H54 (cell line): ENCODE measurements at regions not wholly inside any gene's neighbourhood (a gene's known extent, or its start where the extent isn't known, plus 50 kb on each side); places are given as distances from the start of the nearest gene placed in this dataset.

Experiments
- DNase-seq: peaks from one replicate; pipeline ENCODE4 v3.0.0; 2011; ENCODE audit warnings: low spot score, mixed read lengths; ENCODE audit not compliant: insufficient read length
- FAIRE-seq: peaks from 3 replicates; lab custom pipeline; 2011; peaks lifted over from hg19 to GRCh38; lab: Jason Lieb, UNC
- POLR2A ChIP-seq: IDR thresholded peaks from 2 replicates; pipeline ENCODE4 v1.6.1; 2011; ENCODE audit warnings: low read depth, mild to moderate bottlenecking, low read length

DNA sequence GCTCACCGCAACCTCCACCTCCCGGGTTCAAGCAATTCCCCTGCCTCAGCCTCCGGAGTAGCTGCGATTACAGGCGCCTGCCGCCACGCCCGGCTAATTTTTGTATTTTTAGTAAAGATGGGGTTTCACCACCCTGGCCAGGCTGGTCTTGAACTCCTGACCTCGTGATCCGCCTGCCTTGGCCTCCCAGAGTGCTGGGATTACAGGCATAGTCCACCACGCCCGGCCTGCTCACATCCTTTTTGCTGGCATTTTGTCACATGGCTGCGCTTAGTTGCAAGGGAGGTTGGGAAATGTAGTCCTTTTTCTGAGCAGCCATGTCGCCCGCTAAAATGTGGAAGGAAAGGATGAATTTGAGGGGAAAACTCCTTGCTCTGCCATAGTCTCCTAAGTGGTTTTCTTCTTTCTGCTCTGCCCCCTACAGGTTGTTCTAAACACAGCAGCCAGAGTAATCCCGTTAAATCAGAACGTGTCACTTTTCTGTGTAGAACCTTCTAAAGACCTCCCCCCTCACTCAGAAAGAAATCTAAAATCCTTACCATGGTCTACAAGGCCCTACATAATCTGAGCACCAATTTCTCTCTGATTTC lies 57.8 kb upstream of the HSPA9 start:
- FAIRE-seq (no peak), DNase-seq (peak; percentile 47)
- no peak for TF ChIP-seq POLR2A

DNA sequence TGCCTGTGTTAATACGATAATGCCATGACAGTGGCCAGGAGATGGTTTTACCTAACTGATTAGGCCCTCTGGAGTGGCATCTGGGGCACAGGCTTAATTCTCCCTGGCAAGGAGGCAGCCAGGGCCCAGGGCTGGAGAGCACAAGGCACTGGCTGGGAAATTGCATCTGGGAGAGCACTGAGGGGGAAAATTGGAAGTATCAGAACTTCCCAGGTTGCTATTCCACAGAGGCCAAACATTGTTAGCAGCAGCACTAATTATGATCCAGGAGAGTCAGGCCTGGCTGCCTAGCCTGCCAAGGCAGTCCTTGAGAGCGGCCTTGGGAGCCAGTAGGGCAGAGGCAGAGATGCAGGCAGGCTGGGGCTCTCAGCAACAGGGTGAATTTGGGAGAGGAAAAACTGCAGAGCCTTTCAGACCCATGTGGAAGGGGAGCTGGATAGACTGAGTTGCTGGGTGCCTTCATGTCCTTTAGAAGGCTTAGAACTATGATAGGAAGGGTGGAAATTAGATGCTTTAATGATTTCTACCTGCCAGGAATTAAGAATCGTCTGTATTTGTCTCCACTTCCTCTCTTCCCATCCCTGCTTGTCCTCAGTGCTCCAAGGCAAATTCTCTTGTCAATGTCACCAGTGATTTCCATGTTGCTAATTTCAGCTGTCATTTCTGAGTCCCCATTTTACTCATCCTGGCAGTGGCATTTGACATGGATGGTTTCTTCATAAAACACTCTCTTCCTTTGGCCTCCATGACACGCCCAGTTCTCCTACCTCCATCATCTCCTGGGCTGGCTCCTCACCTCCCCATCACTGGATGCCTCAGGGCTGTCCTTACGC lies 56.1 kb upstream of the HSPA9 start:
- DNase-seq (no peak), FAIRE-seq (no peak)
- no peak for TF ChIP-seq POLR2A

DNA sequence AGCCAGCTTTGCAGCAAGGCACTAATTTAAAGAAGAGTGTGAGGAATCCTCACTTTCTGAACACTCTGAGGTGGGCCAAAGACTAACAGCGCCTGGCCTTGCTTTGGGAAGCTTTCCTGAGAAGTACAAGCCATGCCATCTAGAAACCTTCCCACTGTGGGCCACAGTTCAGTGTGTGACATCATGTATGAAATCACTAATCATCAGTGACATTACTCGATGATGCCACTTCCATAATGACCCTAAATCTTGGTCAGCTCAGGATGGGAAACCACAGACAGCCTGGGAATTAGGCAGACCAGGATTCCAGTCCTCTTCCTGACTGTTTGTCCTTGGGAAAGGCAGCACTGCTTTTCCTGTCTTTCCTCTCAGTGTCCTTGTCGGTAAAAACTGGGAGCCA lies 54.2 kb upstream of the HSPA9 start:
- DNase-seq (no peak), FAIRE-seq (no peak)
- no peak for TF ChIP-seq POLR2A

DNA sequence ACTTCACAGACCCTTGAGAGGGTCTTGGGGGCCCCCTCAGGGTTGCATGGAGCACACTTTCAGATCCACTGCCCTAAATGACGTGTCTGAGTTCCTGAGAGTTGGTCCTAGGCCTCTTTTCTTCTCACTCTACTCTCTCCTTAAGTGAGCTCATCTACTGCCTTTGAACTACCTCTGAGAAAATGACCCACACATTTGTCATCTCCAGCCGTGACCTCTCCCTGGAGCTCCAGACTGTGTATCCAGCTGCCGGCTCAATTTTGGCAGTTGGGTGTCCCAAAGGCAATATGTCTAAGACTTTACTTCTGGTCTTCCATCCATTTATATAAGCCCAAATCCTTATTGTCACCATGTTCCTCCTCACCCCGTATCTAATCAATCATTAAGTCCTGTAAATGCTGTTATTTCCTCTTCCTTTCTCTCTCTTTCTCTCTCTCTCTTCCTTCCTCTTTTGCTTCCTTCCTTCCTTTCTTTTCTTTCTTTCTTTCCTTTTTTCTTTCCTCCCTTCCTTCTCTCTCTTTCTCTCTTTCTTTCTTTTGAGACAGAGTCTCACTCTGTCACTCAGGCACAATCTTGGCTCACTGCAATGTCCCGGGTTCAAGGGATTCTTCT lies 51.2 kb upstream of the HSPA9 start:
- no peak for FAIRE-seq
- peak; percentile 44 for DNase-seq
- TF ChIP-seq POLR2A: no peak

DNA sequence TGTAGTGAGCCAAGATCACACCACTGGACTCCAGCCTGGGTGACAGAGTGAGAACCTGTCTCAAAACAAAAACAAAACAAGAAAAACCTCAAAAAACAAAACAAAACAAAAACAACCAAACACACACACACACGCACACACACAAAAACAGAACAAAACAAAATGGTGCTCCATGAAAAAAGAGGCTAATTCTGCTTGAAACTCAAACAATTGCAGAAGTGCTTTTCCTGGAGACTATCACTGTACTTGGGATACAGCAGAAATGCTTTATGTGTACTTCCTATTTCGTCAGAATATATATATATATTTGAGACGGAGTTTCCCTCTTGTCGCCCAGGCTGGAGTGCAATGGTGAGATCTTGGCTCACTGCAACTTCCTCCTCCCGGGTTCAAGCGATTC lies 49.9 kb upstream of the HSPA9 start:
- no peak for TF ChIP-seq POLR2A
- FAIRE-seq: no peak
- DNase-seq: no peak
